Hepatic stellate cell (primary cell): ENCODE measurements at regions not wholly inside any gene's neighbourhood (a gene's known extent, or its start where the extent isn't known, plus 50 kb on each side); places are given as distances from the start of the nearest gene placed in this dataset.

Experiments
- DNase-seq: peaks from one replicate; pipeline ENCODE4 v3.0.0; 2011; ENCODE audit warnings: low spot score

- no peak for DNase-seq
Measured at GRCh38 chr15:93154666-93155065, 65.7 kb upstream of the RGMA start.

GRCh38 chr15:93152951-93153350, 63.9 kb upstream of the RGMA start:
- no peak for DNase-seq

- DNase-seq: no peak
Measured at GRCh38 chr15:93152360-93152759, 63.3 kb upstream of the RGMA start.

GRCh38 chr15:93150910-93151881, 62.2 kb upstream of the RGMA start:
- DNase-seq: no peak

GRCh38 chr15:93146601-93147000, 57.6 kb upstream of the RGMA start:
- DNase-seq: no peak

- no peak for DNase-seq
Measured at GRCh38 chr15:93146196-93146595, 57.2 kb upstream of the RGMA start.

- DNase-seq: no peak
Measured at GRCh38 chr15:93144463-93145236, 55.6 kb upstream of the RGMA start.

- no peak for DNase-seq
Measured at GRCh38 chr15:93143186-93143585, 54.2 kb upstream of the RGMA start.

- DNase-seq: no peak
Measured at GRCh38 chr15:93141371-93141794, 52.4 kb upstream of the RGMA start.

- DNase-seq: no peak
Measured at GRCh38 chr15:93139436-93139835, 50.4 kb upstream of the RGMA start.

GRCh38 chr15:93138681-93139250, 49.8 kb upstream of the RGMA start:
- DNase-seq: no peak
